Spleen (tissue), 11 donors: ENCODE measurements at regions not wholly inside any gene's neighbourhood (a gene's known extent, or its start where the extent isn't known, plus 50 kb on each side); places are given as distances from the start of the nearest gene placed in this dataset.

Experiments
- DNase-seq: peaks from one replicate; pipeline ENCODE4 v3.0.0-alpha.2; 2020
- H3K27ac ChIP-seq, 8 donors: fragments of 200-600 bp; sonication (generic) in 7 of 8; 1 replicate in 4 of 8; 2 replicates in 4 of 8; pipeline versions ENCODE4 v1.5.0 to v1.8.0; 2016 to 2021; ENCODE audit warnings: inconsistent platforms in 4 of 8, mild to moderate bottlenecking in 4 of 8, moderate library complexity in 1 of 8
- H3K27me3 ChIP-seq, 7 donors: fragments of 200-600 bp; sonication (generic) in 6 of 7; replicated peaks in 1 of 7; 1 replicate in 4 of 7; 2 replicates in 3 of 7; pipeline versions ENCODE4 v1.5.0 to v1.8.0; 2016 to 2021; ENCODE audit warnings: inconsistent platforms in 3 of 7, mild to moderate bottlenecking in 1 of 7
- H3K36me3 ChIP-seq, 6 donors: fragments of 200-600 bp; sonication (generic) in 5 of 6; 1 replicate in 4 of 6; 2 replicates in 2 of 6; pipeline versions ENCODE4 v1.5.0 to v1.8.0; 2016 to 2021; ENCODE audit warnings: inconsistent platforms in 2 of 6
- H3K4me1 ChIP-seq, 6 donors: fragments of 200-600 bp; sonication (generic) in 5 of 6; 1 replicate in 3 of 6; 2 replicates in 3 of 6; pipeline versions ENCODE4 v1.5.0 to v1.8.0; 2016 to 2021; ENCODE audit warnings: inconsistent platforms in 3 of 6
- H3K4me3 ChIP-seq, 8 donors: fragments of 200-600 bp; sonication (generic) in 7 of 8; 1 replicate in 4 of 8; 2 replicates in 4 of 8; pipeline versions ENCODE4 v1.5.0 to v1.8.0; 2016 to 2021; ENCODE audit warnings: inconsistent platforms in 4 of 8, mild to moderate bottlenecking in 4 of 8, moderate library complexity in 2 of 8
- H3K9me3 ChIP-seq, 8 donors: fragments of 200-600 bp; sonication (generic) in 7 of 8; 1 replicate in 4 of 8; 2 replicates in 4 of 8; pipeline versions ENCODE4 v1.5.0 to v1.8.0; 2016 to 2021; ENCODE audit warnings: inconsistent platforms in 4 of 8
- POLR2A ChIP-seq, 3 donors: fragments of 450-650 bp; IDR thresholded peaks; one replicate each; pipeline ENCODE4 v1.5.1; 2017; ENCODE audit warnings: antibody characterized with exemption in 3 of 3, mild to moderate bottlenecking in 1 of 3
- POLR2AphosphoS5 ChIP-seq, 3 donors: sonication (generic); formaldehyde crosslinking; IDR thresholded peaks; one replicate each; pipeline ENCODE4 v1.5.1; 2017; ENCODE audit warnings: antibody characterized with exemption in 3 of 3
- WGBS, 5 donors: extraction: QIAGEN DNeasy Blood & Tissue Kit in 3 of 5; methylation state at CpG; one replicate each; pipeline versions ENCODE4 v1.1.5 to v1.1.7; 2013 to 2018; 5-methylcytosine and 5-hydroxymethylcytosine counted together
- intact Hi-C: fragments of 100-400 bp; cut with DNase I; formaldehyde crosslinking; loops from one replicate; pipeline ENCODE4 v1.15.0; 2023; ENCODE audit warnings: low total_unique reads
- TF ChIP-seq, protein P1 (sequence below), 11 experiments: fragments of 200-600 bp in 7 of 11; fragments of 450-650 bp in 4 of 11; sonication (generic) in 4 of 11; IDR thresholded peaks in 8 of 11; conservative IDR thresholded peaks in 3 of 11; 1 replicate in 7 of 11; 2 replicates in 4 of 11; pipeline versions ENCODE4 v1.4.0 to v1.8.0; 2016 to 2021; ENCODE audit warnings: antibody characterized with exemption in 11 of 11, inconsistent platforms in 4 of 11, mild to moderate bottlenecking in 1 of 11
- donor health status: healthy with polysubstance abuse.
- donor health status: DM: no; HTN: no; CAD: no; lungs with moderate emphysema.
- donor health status: DM: no; HTN: no; CAD: no.
- donor health status: Bipolar disorder and iron deficiency.
- donor health status: healthy.
- donor health status: DM: no; HTN: no; CAD: no.
- donor health status: DM: yes; HTN: yes; CAD: no.

- Histone ChIP-seq H3K27me3 (no peaks in the 10 kb centered on the region), H3K4me3 (no peak overlapping the region), H3K36me3 (no peaks in the 10 kb centered on the region), H3K4me1 (no peaks in the 10 kb centered on the region), H3K9me3 (peaks cover 0 to 15% (median 0%) of the 10 kb centered on the region in 8 donors), H3K27ac (no peak overlapping the region)
- TF ChIP-seq POLR2AphosphoS5 (IDR thresholded peaks at IDR 0.05) (no peak), POLR2A (IDR thresholded peaks at IDR 0.05) (no peak)
- TF ChIP-seq, protein P1, sequence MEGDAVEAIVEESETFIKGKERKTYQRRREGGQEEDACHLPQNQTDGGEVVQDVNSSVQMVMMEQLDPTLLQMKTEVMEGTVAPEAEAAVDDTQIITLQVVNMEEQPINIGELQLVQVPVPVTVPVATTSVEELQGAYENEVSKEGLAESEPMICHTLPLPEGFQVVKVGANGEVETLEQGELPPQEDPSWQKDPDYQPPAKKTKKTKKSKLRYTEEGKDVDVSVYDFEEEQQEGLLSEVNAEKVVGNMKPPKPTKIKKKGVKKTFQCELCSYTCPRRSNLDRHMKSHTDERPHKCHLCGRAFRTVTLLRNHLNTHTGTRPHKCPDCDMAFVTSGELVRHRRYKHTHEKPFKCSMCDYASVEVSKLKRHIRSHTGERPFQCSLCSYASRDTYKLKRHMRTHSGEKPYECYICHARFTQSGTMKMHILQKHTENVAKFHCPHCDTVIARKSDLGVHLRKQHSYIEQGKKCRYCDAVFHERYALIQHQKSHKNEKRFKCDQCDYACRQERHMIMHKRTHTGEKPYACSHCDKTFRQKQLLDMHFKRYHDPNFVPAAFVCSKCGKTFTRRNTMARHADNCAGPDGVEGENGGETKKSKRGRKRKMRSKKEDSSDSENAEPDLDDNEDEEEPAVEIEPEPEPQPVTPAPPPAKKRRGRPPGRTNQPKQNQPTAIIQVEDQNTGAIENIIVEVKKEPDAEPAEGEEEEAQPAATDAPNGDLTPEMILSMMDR (IDR thresholded peaks at IDR 0.05 in 8 of 11, conservative IDR thresholded peaks at IDR 0.05 in 3 of 11): no peak
- no peak for DNase-seq
- 62 to 78% (median 74%) methylated on average over 1 of the region's 1 CpG for WGBS, 5 donors
- intact Hi-C loops: no loop called here
Measured at GRCh38 chr3:80114694-80115093, 346.9 kb upstream of the ROBO1 start.

GRCh38 chr3:80113331-80113730, 345.5 kb upstream of the ROBO1 start:
- Histone ChIP-seq H3K27ac (no peak overlapping the region), H3K36me3 (no peaks in the 10 kb centered on the region), H3K27me3 (no peaks in the 10 kb centered on the region), H3K9me3 (peaks cover 0 to 8% (median 0%) of the 10 kb centered on the region in 8 donors), H3K4me3 (no peak overlapping the region), H3K4me1 (no peaks in the 10 kb centered on the region)
- no peak for DNase-seq
- 60 to 75% (median 68%) methylated on average over 1 of the region's 1 CpG for WGBS, 5 donors
- TF ChIP-seq POLR2AphosphoS5 (IDR thresholded peaks at IDR 0.05): no peak
- TF ChIP-seq, protein P1 (IDR thresholded peaks at IDR 0.05 in 8 of 11, conservative IDR thresholded peaks at IDR 0.05 in 3 of 11): no peak
- no peak for TF ChIP-seq POLR2A (IDR thresholded peaks at IDR 0.05)
- intact Hi-C loops: no loop called here

DNA sequence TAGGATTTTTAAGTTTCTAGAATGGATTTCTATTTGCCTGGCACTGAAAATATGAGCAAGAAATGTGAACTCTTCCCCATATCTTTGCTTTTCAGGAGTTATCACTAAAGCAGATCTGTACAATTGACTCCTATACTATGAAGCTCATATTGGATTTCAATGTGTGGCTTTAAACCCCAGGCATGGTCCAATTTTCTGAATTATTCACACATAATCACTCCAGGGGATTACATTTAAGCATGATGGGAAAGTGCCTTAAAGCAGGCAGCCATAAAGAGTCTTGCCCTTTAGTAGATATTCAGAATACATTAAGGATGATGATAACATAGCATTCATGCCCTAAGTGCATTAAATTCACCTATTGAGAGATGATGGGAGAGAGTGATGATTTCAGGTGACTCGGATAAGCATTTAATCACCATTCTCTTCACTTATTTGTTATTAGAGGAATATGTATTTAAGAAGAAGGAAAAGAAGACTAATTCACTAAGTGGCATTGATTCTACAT, 331.8 kb upstream of the ROBO1 start:
- no peaks in the 10 kb centered on the region for H3K4me1 ChIP-seq
- H3K9me3 ChIP-seq: peaks cover 0 to 5% (median under 1%) of the 10 kb centered on the region in 8 donors
- H3K27me3 ChIP-seq: no peaks in the 10 kb centered on the region
- no peaks in the 10 kb centered on the region for H3K36me3 ChIP-seq
- WGBS, 5 donors: 80 to 97% (median 86%) methylated on average over 1 of the region's 1 CpG
- no peak for DNase-seq
- no peak overlapping the region for H3K27ac ChIP-seq
- H3K4me3 ChIP-seq: no peak overlapping the region
- TF ChIP-seq, protein P1 (IDR thresholded peaks at IDR 0.05 in 8 of 11, conservative IDR thresholded peaks at IDR 0.05 in 3 of 11): no peak
- TF ChIP-seq POLR2A (IDR thresholded peaks at IDR 0.05) (no peak), POLR2AphosphoS5 (IDR thresholded peaks at IDR 0.05) (no peak)
- intact Hi-C loops: no loop called here

GRCh38 chr3:80097674-80098073, 329.9 kb upstream of the ROBO1 start:
- Histone ChIP-seq H3K4me1 (no peaks in the 10 kb centered on the region), H3K27me3 (no peaks in the 10 kb centered on the region), H3K27ac (no peak overlapping the region), H3K36me3 (no peaks in the 10 kb centered on the region), H3K9me3 (no peaks in the 10 kb centered on the region), H3K4me3 (no peak overlapping the region)
- TF ChIP-seq, protein P1 (IDR thresholded peaks at IDR 0.05 in 8 of 11, conservative IDR thresholded peaks at IDR 0.05 in 3 of 11): no peak
- no peak for TF ChIP-seq POLR2A (IDR thresholded peaks at IDR 0.05)
- no peak for TF ChIP-seq POLR2AphosphoS5 (IDR thresholded peaks at IDR 0.05)
- WGBS, 5 donors: 53 to 75% (median 72%) methylated on average over 2 of the region's 2 CpGs
- intact Hi-C loops: no loop called here
- no peak for DNase-seq
